Neural progenitor cell (in vitro differentiated cells): ENCODE measurements at regions not wholly inside any gene's neighbourhood (a gene's known extent, or its start where the extent isn't known, plus 50 kb on each side); places are given as distances from the start of the nearest gene placed in this dataset.

ENCODE experiments used
- EZH2 ChIP-seq: fragments of 200-600 bp; sonication (generic); IDR thresholded peaks from 2 replicates; pipeline ENCODE4 v1.6.1; 2017; ENCODE audit warnings: antibody characterized with exemption, mild to moderate bottlenecking, moderate library complexity
- EZH2phosphoT487 ChIP-seq: fragments of 200-600 bp; sonication (generic); IDR thresholded peaks from 2 replicates; pipeline ENCODE4 v1.6.1; 2017; ENCODE audit warnings: antibody characterized with exemption
- TF ChIP-seq, protein P1 (sequence below): fragments of 200-600 bp; sonication (generic); IDR thresholded peaks from 2 replicates; pipeline ENCODE4 v1.5.1; 2017; ENCODE audit warnings: antibody characterized with exemption, mild to moderate bottlenecking

- TF ChIP-seq, protein P1, sequence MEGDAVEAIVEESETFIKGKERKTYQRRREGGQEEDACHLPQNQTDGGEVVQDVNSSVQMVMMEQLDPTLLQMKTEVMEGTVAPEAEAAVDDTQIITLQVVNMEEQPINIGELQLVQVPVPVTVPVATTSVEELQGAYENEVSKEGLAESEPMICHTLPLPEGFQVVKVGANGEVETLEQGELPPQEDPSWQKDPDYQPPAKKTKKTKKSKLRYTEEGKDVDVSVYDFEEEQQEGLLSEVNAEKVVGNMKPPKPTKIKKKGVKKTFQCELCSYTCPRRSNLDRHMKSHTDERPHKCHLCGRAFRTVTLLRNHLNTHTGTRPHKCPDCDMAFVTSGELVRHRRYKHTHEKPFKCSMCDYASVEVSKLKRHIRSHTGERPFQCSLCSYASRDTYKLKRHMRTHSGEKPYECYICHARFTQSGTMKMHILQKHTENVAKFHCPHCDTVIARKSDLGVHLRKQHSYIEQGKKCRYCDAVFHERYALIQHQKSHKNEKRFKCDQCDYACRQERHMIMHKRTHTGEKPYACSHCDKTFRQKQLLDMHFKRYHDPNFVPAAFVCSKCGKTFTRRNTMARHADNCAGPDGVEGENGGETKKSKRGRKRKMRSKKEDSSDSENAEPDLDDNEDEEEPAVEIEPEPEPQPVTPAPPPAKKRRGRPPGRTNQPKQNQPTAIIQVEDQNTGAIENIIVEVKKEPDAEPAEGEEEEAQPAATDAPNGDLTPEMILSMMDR = no peak
- no peak for TF ChIP-seq EZH2phosphoT487
- no peak for TF ChIP-seq EZH2
Observed at GRCh38 chr5:104370523-104370922, 807.9 kb upstream of the NUDT12 start.
